Kidney epithelial cell (primary cell): ENCODE measurements at regions not wholly inside any gene's neighbourhood (a gene's known extent, or its start where the extent isn't known, plus 50 kb on each side); places are given as distances from the start of the nearest gene placed in this dataset.

ENCODE experiments used
- DNase-seq: peaks from one replicate; pipeline ENCODE4 v3.0.0-alpha.2; 2010; ENCODE audit warnings: low read depth
- H3K27me3 ChIP-seq: 2 replicates; pipeline ENCODE4 v1.6.0; 2011; ENCODE audit warnings: low read length; ENCODE audit not compliant: control insufficient read depth, insufficient read depth
- H3K36me3 ChIP-seq: 2 replicates; pipeline ENCODE4 v1.5.1; 2011; ENCODE audit warnings: low read length; ENCODE audit not compliant: control insufficient read depth, insufficient read depth
- H3K4me3 ChIP-seq: 2 replicates; pipeline ENCODE4 v1.5.1; 2011; ENCODE audit warnings: low read depth, mild to moderate bottlenecking, control low read depth, low read length
- CTCF ChIP-seq: IDR thresholded peaks from 2 replicates; pipeline ENCODE4 v1.5.1; 2011; ENCODE audit warnings: mild to moderate bottlenecking, moderate library complexity, low read length, control low read depth, inconsistent platforms; ENCODE audit not compliant: insufficient read depth, poor library complexity, severe bottlenecking

- Histone ChIP-seq H3K36me3 (no peaks in the 10 kb centered on the region), H3K4me3 (no peak overlapping the region), H3K27me3 (no peaks in the 10 kb centered on the region)
- DNase-seq = no peak
- TF ChIP-seq CTCF = no peak
Measured at GRCh38 chr2:215836881-215837280, 176.5 kb downstream of the MREG start.

DNA sequence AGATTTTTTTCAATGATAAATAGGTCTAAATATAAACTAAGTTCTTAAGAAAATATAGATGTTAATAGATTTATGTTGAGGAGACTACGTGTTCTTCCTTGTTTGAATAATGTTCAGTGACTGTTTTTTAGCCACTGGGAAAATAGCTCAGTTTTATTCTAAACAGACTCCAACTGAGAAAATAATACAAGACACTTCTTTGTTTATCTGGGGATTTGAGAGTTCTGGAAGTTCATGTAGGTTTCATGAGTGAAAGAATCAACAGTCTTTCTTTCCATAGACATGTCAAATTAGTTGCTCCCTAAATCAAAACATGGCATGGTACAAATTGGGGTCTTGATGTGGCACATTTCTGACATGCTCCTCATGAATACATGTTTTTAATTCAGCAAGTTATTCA is 177.7 kb downstream of the MREG start:
- H3K4me3 ChIP-seq = no peak overlapping the region
- no peak for TF ChIP-seq CTCF
- no peak for DNase-seq

DNA sequence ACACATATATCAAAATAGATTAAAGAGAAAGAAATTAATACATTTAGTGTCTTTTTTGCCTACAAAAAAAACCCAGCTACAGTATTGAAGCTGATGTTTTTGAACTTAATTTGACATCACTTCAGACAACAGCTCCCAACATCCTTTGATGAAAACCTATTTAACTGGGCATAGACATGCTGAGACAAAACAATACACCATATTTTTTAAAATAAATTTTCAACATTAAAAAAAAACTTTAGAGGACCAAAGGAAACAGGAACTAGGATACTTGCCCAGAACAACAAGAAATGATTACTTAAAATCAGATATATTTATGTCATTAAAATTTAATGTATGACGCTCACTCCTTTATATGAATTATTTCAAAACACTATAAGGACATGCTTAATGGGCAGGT is 178.1 kb downstream of the MREG start:
- no peak overlapping the region for H3K4me3 ChIP-seq
- no peaks in the 10 kb centered on the region for H3K27me3 ChIP-seq
- no peak for TF ChIP-seq CTCF
- H3K36me3 ChIP-seq = no peaks in the 10 kb centered on the region
- DNase-seq = no peak

More for the DNA sequence above, 177.7 kb downstream of the MREG start:
- no peaks in the 10 kb centered on the region for H3K36me3 ChIP-seq
- no peaks in the 10 kb centered on the region for H3K27me3 ChIP-seq

DNA sequence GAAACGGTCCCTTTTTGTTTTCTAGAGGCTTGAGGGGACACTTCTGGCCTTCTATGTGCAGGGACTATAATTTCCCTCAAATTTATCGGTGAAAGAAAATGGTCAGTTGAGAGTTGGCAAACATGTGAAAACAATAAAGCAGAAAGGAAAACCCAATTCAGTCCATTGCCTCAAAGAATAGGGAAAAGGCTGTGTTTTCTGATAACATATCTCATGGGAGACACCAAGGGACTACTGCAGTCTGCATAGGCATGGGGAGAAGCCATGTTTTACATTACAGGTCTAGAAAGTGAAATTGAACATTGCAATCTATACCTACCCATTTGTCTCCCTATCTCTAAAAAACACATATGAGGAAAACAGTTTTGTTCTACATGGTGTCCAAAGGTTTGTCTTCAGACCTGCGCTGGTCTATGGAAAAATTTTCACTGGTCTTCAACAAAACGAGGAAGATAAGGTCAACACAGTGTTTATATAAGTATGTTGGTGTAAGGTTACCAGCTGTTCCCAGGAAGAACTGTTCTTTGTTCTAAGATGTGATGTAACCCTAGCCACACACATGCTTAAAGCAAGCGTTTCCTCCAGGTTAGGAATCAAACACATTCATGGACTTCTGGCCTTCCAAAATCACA is 179.7 kb downstream of the MREG start:
- no peak for TF ChIP-seq CTCF
- DNase-seq = peak; percentile 69
- Histone ChIP-seq H3K36me3 (no peaks in the 10 kb centered on the region), H3K27me3 (no peaks in the 10 kb centered on the region), H3K4me3 (no peak overlapping the region)

GRCh38 chr2:215832791-215833190 is 180.6 kb downstream of the MREG start:
- no peak for DNase-seq
- no peak overlapping the region for H3K4me3 ChIP-seq
- TF ChIP-seq CTCF = no peak
- H3K36me3 ChIP-seq = no peaks in the 10 kb centered on the region
- no peaks in the 10 kb centered on the region for H3K27me3 ChIP-seq

GRCh38 chr2:215831296-215831913 is 181.9 kb downstream of the MREG start:
- DNase-seq = no peak
- Histone ChIP-seq H3K4me3 (no peak overlapping the region), H3K36me3 (no peaks in the 10 kb centered on the region), H3K27me3 (no peaks in the 10 kb centered on the region)
- no peak for TF ChIP-seq CTCF
